ENCODE measurements at regions not wholly inside any gene's neighbourhood (a gene's known extent, or its start where the extent isn't known, plus 50 kb on each side); places are given as distances from the start of the nearest gene placed in this dataset.
"Not testable (repeated sequence)": the region's sequence is repeated elsewhere in the genome, so short reads cannot be mapped to it uniquely, and the experiment has no call there.

DNA sequence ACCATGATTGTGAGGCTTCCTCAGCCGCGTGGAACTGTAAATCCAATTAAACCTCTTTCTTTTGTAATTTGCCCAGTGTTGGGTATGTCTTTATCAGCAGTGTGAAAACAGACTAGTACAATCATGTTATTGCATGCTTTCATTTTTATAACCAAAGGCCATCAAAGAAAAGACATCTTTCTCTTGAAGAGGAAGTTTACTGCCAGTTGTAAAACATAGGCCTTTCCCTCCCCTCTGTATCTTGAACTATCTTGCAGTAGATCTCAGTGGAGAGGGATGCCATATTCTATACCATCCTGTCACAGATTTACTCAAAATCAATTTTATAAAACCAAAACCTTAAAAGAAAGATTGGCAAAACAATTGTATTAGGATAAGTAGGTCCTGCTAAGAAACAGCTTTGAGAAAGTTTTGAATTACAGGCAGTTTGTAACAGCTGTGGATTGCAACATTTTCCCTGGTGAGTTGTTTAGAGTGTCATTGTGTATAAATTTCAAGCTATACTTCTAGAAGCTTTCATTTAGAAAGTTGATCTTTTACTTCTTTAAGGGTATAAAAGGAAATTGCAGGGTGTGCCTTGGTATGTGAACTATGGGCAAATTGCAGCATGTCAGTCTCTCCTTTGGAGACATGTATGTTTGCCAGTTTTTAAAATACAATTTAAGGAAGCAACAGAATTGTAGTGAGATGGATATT is 128.0 kb downstream of the ATP23 start:
- no peak for DNase-seq

DNA sequence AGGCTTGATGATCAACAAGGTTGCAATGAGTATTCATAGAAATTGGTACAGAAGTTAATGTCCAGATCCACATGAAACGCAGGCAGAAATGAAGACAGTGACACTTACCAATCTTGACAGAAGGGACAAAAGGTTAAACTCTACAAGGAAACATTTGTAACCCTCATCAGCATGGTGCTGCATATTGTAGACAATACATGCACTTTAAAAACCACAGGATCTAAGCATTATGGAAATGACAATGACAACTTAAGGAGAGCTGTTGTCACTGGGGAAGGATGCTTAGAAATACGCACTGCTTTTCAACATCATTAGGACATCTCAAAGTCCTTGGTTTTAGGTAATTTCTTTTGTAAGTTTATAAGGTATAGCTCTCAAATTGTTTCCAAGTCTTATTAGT is 130.6 kb downstream of the ATP23 start:
- DNase-seq = no peak

- no peak for DNase-seq
These were observed 132.9 kb downstream of the ATP23 start for GRCh38 chr12:58074259-58074658.

- DNase-seq = no peak
These were observed 138.4 kb downstream of the ATP23 start for GRCh38 chr12:58079806-58080205.

- no peak for DNase-seq
These were observed 140.1 kb downstream of the ATP23 start for GRCh38 chr12:58081488-58081887.

DNA sequence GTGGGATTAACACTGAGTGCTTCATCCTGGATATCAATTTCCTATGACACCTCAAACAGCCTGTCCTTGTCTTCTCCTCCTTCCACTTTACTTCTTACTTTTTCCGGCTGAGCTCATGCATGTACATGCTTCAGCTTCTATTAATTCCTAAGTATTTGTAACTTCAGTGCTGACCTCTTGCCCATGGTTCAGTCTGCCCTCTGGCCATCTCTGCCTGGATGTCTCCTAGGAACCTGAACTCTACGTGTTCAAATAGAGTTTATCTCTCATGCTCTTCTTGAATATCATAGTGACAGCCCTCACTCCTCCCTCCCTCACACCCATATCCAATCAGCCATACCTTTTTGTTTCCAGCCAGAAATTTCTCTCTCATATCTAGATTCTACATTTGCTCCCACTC is 141.6 kb downstream of the ATP23 start:
- no peak for DNase-seq

DNA sequence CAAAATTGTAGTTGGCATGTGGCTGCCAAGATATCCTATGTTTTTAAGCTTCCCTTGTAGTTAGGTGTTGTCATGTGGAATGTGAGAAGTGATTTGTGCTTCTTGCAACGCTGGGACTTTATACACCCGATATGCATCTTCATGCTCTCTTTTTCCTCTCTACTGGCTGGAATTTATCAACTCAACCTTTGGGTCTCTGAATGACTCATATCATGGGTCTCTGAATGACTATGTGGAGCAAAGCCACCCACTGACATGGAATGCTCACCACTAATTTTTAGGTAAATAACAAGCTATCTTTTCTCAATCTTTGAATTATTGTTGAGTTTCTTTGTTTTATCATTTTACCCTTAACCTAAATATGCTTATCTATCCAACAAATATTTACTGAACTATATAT is 144.6 kb downstream of the ATP23 start:
- DNase-seq = no peak

GRCh38 chr12:58086930-58087329 is 145.6 kb downstream of the ATP23 start:
- no peak for DNase-seq

- no peak for DNase-seq
These were observed 146.2 kb downstream of the ATP23 start for GRCh38 chr12:58087423-58088127.

DNA sequence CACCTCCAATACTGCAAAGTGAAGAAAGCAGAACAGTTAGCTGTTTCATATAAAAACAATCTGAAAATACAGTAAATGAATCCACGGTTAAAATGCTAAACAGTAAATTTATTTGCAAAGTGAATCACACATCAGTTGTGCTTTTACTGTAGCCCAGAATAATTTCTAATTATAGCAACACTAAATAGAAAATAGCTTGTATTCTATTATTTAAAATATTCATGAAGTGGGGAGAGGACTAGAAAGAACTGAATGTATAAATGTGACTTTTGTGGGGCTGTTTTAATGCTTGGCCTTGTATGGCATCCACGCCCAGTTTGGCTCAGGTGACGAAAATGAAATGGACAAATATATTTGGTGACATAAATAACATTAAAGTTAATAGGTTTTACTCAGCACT is 148.2 kb downstream of the ATP23 start:
- no peak for DNase-seq

GRCh38 chr12:58090685-58091084 is 149.3 kb downstream of the ATP23 start:
- DNase-seq = no peak

GRCh38 chr12:58095002-58095401 is 153.6 kb downstream of the ATP23 start:
- no peak for DNase-seq

DNA sequence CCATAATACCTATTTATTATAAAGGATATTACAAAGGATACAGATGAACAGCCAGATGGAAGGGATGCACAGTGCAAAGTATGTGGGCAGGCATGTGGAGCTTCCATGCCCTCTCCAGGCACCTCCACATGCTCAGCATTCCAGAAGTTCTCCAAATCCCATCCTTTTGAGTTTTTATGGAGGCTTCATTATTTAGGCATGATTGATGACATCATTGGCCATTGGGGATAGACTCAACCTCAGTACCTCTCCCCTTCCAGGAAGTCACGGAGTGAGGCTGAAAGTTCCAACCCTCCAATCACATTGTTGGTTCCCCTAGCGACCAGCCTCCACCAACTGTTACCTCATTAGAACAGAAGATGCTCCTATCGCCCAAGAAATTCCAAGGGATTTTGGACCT is 156.4 kb downstream of the ATP23 start:
- DNase-seq = no peak

DNA sequence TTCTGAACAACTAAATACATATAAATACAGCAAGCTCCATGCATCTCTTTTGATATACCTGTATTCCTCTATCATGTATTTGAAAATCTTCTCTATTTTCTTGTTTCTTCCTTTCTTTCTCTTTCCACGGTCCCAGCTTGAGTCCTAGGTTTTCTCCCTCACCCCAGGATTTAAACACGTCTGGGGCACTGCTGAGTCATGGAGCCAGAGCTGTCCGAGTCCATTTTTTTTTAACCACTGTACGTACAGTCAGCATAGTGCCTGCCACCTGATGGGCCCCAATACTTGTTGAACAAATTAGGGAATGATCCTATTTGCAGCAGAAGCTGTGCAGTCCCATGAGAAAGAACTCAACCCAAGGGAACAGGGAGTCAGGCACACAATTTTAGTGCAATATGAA is 158.1 kb downstream of the ATP23 start:
- DNase-seq = no peak

DNA sequence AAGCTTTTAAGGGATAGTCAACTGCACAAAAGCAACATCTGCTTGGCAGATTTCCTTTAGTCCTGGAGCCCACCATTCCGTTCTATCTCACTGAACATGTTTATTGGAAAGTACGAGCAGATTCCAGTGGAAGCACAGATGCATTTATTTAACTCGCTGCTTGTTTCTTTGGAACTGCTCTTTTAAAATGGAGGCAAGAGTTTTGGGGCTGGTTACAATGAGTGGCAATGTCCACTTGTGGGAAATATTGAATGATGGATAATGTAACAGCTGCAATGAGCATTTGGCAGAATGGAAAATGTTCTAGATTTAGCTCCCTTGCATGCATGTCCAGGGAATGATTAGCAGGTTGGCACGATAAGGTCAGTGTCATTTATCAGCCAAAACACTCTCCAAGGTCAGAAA is 163.0 kb downstream of the ATP23 start:
- no peak for DNase-seq

DNA sequence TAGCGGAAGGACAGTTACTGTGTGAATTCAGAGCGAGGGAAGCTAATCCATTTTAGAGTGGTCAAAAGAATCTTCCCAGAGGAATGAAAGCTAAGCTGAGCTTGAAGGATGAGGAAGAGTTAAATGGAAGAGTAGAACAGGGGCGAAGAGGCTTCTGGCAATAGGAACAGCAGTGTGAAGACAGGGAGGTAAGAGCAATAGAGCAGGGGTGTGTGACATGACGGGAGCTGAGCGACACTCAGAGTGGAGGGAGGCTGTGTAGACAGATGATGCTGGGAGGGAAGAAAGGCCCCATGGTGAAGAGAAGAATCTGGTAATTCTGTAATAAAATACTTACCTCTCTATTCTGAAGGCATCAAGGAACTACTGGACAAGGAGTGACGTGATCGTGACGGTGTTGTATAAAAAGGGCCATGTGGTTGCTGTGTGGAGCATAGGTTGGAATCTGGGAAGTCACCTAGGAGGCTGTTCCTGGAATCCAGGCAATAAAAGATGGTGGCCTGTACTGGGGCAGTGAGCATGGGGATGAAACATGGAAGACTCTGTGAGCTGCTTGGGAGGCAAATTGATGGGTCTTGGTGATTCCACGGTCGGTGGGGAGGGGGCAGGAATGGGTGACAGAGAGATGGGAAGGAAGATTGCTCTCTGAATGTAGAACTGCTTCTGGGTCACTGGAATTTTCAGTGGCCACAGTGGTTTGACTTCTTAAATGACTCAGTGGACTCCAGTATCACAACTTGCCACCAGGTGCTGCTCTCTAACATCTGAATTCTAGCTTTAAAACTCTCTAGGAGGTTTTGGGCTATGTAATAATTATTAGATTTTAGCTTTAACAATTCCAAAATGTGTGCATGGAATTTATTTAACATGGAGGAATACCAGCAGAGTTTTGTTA is 164.1 kb downstream of the ATP23 start:
- no peak for DNase-seq

DNA sequence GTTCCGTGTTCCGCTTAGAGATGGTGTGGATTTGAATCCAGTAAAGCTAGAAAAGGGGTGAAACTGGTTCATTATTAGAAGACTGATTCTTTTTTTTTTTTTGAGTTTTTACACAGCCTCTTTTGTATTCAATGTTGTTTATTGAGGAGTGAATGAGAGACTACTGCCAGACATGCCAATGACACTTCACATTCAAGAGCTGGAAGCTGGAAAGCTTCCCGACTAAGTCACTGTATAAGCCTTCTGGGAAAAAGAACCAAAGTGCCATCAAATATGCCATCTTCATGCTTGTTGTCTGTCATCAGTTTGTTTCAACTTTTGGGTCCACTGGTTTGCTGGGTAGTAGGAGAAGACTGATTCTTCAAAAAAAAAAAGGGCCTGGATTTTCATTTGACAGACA is 164.8 kb downstream of the ATP23 start:
- no peak for DNase-seq

DNA sequence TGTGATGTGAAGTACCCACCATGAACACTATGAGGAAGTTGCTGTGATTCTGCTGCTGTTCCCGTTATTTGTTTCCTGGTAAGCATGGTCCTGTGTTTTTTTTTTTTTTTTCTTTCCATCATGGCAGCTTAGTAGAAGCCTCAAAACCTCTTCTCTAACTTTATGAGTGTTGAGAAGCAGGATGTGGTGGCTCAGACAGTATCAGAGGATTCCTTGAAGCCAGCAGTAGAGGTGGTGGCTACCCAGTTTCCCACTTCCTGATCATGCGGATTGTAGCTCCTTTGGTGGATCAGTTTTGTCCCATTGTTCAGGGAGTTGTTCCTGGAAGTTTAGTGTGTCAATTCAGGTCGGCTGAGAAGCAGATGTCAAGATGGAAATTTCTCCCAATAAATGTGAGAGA is 175.8 kb downstream of the ATP23 start:
- no peak for DNase-seq

DNA sequence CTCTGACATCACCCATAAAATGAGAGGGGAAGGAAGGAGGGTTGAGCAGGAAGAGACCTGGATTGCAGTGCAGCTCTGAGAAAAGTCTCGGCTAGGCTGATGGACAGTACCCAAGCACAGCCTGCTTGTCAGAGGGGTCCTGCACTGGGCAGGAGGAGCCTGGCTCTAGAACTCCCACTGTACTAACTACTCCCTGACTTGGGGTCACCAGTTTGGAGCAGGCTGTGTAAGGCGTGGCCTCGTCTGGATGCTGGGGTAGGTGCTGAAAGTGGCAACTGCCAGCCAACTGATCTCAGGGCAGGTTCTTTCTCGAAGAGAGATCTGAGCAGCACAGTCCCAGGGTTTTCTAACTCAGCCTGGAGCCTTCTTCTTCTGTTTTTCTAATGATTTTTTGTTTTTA is 176.3 kb downstream of the ATP23 start:
- DNase-seq = no peak

DNA sequence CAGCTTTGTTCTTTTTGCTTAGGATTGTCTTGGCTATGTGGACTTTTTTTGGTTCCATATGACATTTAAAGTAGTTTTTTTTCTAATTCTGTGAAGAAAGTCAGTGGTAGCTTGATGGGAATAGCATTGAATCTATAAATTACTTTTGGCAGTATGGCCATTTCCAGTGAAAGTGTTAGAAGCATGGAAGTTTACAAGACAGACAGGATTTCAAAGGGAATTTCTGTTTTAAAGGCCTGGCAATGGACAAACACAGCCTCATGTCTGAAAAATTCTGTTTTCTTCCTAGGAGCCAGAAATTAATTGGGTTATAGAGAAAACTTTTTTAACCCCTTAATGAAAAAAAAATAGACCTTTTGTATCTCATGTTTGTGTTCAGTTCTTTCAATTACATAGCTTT is 184.4 kb downstream of the ATP23 start:
- DNase-seq = not testable (repeated sequence)

DNA sequence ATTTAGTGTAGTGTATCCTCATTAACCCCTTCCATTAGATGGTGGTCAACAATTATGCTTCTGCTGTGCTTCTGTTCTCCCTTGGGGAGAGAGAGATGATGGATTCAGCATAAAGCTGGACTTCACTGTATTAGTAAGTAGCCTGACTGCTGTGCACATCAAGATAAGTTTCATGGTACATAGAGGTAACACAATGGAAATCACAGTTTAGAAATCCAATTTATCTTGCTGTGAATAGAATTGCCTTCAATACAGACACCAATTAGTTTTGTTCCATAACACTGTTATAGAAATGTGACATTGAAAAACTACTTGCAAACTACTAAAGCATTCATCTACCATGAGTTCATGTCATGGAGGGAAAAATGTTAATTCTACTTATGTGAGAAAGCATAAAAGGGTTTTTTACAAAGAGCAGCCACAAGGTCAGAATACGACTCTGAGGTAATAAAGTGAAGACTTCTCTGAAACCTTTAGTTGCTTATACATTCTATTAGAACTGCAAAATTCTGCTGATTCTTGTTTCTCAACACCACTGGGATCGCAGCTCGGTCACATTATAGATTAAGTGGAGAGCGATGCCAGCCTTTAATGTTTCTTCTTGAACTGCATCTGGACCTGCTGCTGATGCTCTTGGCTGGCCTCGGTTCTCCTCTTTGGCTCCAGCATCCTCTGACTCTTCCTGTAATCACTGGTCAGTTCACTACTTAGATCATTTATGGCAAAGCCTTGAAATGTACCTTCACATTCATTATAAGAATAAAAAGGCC is 190.8 kb downstream of the ATP23 start:
- DNase-seq = no peak

DNA sequence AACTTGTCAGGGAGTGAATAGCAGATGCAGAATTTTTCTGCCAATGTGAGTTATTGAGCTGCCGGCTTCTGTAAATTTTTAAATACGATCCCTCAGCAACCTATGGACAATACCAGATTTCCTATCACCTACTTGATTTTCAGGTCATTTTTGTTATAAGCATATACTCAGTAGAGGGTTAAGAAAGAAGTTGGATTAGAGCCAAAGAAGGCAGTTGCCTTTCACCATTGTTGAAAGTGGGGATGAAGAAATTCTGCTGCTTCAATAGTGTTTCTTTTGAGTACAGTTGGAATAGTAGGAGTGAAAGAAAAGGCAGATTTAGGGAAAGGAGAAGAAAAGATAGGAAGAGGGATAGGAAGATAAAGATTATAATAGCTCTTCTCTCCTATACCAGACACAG is 197.1 kb downstream of the ATP23 start:
- no peak for DNase-seq

- no peak for DNase-seq
These were observed 198.5 kb downstream of the ATP23 start for GRCh38 chr12:58139894-58140293.

Measured in activated T-cell treated with anti-CD3 and anti-CD28 coated beads, Interleukin-2, amount 50 U/mL, for 48 hours (primary cell).